Osteocyte (in vitro differentiated cells): ENCODE measurements at regions not wholly inside any gene's neighbourhood (a gene's known extent, or its start where the extent isn't known, plus 50 kb on each side); places are given as distances from the start of the nearest gene placed in this dataset.
"Not testable (repeated sequence)": the region's sequence is repeated elsewhere in the genome, so short reads cannot be mapped to it uniquely, and the experiment has no call there.

Experiments
- DNase-seq: peaks from one replicate; pipeline ENCODE4 v3.0.0; 2021; ENCODE audit warnings: mixed read lengths; ENCODE audit not compliant: unreplicated experiment; ENCODE audit errors: extremely low spot score
- H3K27ac Mint-ChIP-seq: one replicate; pipeline ENCODE4 v1.8.0; 2021; ENCODE audit warnings: mild to moderate bottlenecking, mixed read lengths; ENCODE audit not compliant: unreplicated experiment
- H3K27me3 Mint-ChIP-seq: one replicate; pipeline ENCODE4 v1.8.0; 2021; ENCODE audit warnings: mixed read lengths; ENCODE audit not compliant: unreplicated experiment
- H3K36me3 Mint-ChIP-seq: one replicate; pipeline ENCODE4 v1.8.0; 2021; ENCODE audit warnings: mixed read lengths; ENCODE audit not compliant: unreplicated experiment
- H3K4me1 Mint-ChIP-seq: one replicate; pipeline ENCODE4 v1.8.0; 2021; ENCODE audit warnings: mixed read lengths; ENCODE audit not compliant: unreplicated experiment
- H3K4me3 Mint-ChIP-seq: one replicate; pipeline ENCODE4 v1.8.0; 2021; ENCODE audit warnings: mild to moderate bottlenecking, moderate library complexity, mixed read lengths; ENCODE audit not compliant: unreplicated experiment
- H3K9me3 Mint-ChIP-seq: one replicate; pipeline ENCODE4 v1.8.0; 2021; ENCODE audit warnings: mixed read lengths; ENCODE audit not compliant: unreplicated experiment
- TF ChIP-seq, protein P1 (sequence below): fragments of 200-600 bp; sonication (generic); IDR thresholded peaks from 2 replicates; pipeline ENCODE4 v1.5.0; 2021; ENCODE audit warnings: antibody characterized with exemption, mild to moderate bottlenecking, moderate library complexity

GRCh38 chr12:94832105-94832504, 171.4 kb downstream of the NDUFA12 start:
- TF ChIP-seq, protein P1, sequence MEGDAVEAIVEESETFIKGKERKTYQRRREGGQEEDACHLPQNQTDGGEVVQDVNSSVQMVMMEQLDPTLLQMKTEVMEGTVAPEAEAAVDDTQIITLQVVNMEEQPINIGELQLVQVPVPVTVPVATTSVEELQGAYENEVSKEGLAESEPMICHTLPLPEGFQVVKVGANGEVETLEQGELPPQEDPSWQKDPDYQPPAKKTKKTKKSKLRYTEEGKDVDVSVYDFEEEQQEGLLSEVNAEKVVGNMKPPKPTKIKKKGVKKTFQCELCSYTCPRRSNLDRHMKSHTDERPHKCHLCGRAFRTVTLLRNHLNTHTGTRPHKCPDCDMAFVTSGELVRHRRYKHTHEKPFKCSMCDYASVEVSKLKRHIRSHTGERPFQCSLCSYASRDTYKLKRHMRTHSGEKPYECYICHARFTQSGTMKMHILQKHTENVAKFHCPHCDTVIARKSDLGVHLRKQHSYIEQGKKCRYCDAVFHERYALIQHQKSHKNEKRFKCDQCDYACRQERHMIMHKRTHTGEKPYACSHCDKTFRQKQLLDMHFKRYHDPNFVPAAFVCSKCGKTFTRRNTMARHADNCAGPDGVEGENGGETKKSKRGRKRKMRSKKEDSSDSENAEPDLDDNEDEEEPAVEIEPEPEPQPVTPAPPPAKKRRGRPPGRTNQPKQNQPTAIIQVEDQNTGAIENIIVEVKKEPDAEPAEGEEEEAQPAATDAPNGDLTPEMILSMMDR, result no peak
- DNase-seq, result no peak
- no peak overlapping the region for H3K27ac Mint-ChIP-seq
- no peak overlapping the region for H3K4me3 Mint-ChIP-seq
- H3K27me3 Mint-ChIP-seq, result peaks cover 8% of the 10 kb centered on the region
- no peaks in the 10 kb centered on the region for H3K9me3 Mint-ChIP-seq
- H3K4me1 Mint-ChIP-seq, result peaks cover 29% of the 10 kb centered on the region
- H3K36me3 Mint-ChIP-seq, result peaks cover 2% of the 10 kb centered on the region

GRCh38 chr12:94831081-94831751, 172.3 kb downstream of the NDUFA12 start:
- TF ChIP-seq, protein P1, result no peak
- H3K4me3 Mint-ChIP-seq, result no peak overlapping the region
- H3K27me3 Mint-ChIP-seq, result peaks cover 12% of the 10 kb centered on the region
- no peak for DNase-seq
- H3K9me3 Mint-ChIP-seq, result no peaks in the 10 kb centered on the region
- H3K27ac Mint-ChIP-seq, result no peak overlapping the region
- H3K36me3 Mint-ChIP-seq, result peaks cover 2% of the 10 kb centered on the region
- H3K4me1 Mint-ChIP-seq, result peaks cover 25% of the 10 kb centered on the region

- DNase-seq, result no peak
Measured at GRCh38 chr12:94829552-94829951, 173.9 kb downstream of the NDUFA12 start.

DNA sequence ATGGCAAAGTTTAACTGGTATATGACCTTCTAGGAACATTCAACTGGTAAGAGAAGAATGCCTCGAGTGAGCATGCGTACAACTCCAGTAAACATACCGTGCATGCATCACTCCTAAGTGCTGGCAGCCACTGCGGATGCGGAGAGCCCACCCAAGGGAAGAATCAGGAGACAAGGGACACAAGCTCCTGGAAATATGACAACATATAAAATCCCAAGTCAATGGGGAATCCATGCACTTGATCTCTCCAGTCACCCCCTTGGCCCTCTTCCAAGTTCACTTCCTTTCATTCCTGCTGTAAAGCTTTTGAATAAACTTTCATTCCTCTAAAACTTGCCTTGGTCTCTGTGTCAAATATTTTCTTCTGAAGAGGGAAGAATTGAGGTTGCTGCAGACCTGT, 168.7 kb upstream of the TMCC3 start:
- Mint-ChIP-seq H3K4me3 (no peak overlapping the region), H3K27ac (no peak overlapping the region), H3K9me3 (peaks cover 3% of the 10 kb centered on the region), H3K27me3 (peaks cover 25% of the 10 kb centered on the region), H3K36me3 (no peaks in the 10 kb centered on the region), H3K4me1 (no peaks in the 10 kb centered on the region)
- TF ChIP-seq, protein P1, result no peak
- DNase-seq, result no peak

More at GRCh38 chr12:94829552-94829951, 173.9 kb downstream of the NDUFA12 start:
- Mint-ChIP-seq H3K36me3 (peaks cover 2% of the 10 kb centered on the region), H3K4me1 (peaks cover 25% of the 10 kb centered on the region), H3K4me3 (no peak overlapping the region), H3K9me3 (no peaks in the 10 kb centered on the region), H3K27me3 (peaks cover 22% of the 10 kb centered on the region), H3K27ac (no peak overlapping the region)
- TF ChIP-seq, protein P1, result no peak

DNA sequence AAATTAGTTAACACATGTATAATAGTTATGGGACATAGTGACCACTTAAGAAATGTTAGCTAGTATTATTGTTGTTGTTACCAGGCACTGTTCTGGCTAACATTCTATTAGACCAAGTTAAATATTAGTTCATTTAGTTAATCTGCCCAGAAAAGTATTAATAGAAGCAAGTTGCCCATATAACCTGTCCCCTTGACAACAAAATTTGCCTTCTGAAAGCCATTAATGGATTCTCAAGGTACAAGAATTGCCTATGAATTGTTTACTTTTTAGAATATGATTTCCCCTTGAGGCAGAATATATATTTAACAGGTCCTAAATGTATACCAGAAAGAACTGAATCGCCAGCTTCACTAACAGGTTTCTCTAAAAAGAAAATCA, 167.3 kb upstream of the TMCC3 start:
- Mint-ChIP-seq H3K4me3 (no peak overlapping the region), H3K9me3 (peaks cover 16% of the 10 kb centered on the region), H3K27ac (no peak overlapping the region), H3K27me3 (peaks cover 22% of the 10 kb centered on the region), H3K4me1 (no peaks in the 10 kb centered on the region), H3K36me3 (no peaks in the 10 kb centered on the region)
- TF ChIP-seq, protein P1, result no peak
- DNase-seq, result no peak

DNA sequence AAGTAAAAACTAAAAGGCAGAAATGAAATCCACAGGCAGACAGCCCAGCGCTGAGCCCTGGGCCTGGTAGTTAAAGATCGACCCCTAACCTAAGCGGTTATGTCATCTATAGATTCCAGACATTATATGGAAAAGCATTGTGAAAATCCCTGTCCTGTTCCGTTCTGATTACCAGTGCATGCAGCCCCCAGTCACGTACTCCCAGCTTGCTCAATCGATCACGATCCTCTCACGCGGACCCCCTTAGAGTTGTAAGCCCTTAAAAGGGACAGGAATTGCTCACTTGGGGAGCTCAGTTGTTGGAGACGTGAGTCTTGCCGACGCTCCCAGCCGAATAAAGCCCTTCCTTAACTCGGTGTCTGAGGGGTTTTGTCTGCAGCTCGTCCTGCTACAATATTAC, 166.8 kb upstream of the TMCC3 start:
- not testable (repeated sequence) for H3K4me1 Mint-ChIP-seq, H3K4me3 Mint-ChIP-seq, H3K27ac Mint-ChIP-seq, DNase-seq, H3K36me3 Mint-ChIP-seq
- H3K9me3 Mint-ChIP-seq, result peaks cover 21% of the 10 kb centered on the region
- H3K27me3 Mint-ChIP-seq, result peaks cover 22% of the 10 kb centered on the region

GRCh38 chr12:94816746-94817145, 166.4 kb upstream of the TMCC3 start:
- not testable (repeated sequence) for H3K27ac Mint-ChIP-seq, H3K4me1 Mint-ChIP-seq, H3K36me3 Mint-ChIP-seq, H3K4me3 Mint-ChIP-seq, DNase-seq
- H3K9me3 Mint-ChIP-seq, result peaks cover 22% of the 10 kb centered on the region
- H3K27me3 Mint-ChIP-seq, result peaks cover 22% of the 10 kb centered on the region
